Endothelial cell of umbilical vein (primary cell): ENCODE measurements at regions not wholly inside any gene's neighbourhood (a gene's known extent, or its start where the extent isn't known, plus 50 kb on each side); places are given as distances from the start of the nearest gene placed in this dataset.

Source experiments
- BruUV-seq: library from RNA; stranded (reverse); fragments of 400-500 nt; replicated peaks from 2 replicates; lab custom pipeline; 2021; lab: Mats Ljungman, UMichigan
- CTCF ChIA-PET: fragments of 300-600, 350-600 bp; sonication (Branson Sonifier 250); formaldehyde crosslinking; loops from one replicate; lab custom pipeline; 2021; ENCODE audit warnings: antibody characterized with exemption, inconsistent platforms; lab: Charles Lee
- POLR2A ChIA-PET: fragments of 300-600, 350-600 bp; sonication (Branson Sonifier 250); formaldehyde crosslinking; loops from one replicate; lab custom pipeline; 2021; ENCODE audit warnings: antibody characterized with exemption, inconsistent platforms; lab: Charles Lee
- DNase-seq: peaks from one replicate; pipeline ENCODE4 v3.0.0-alpha.2; 2011; ENCODE audit warnings: low read depth, low spot score
- FAIRE-seq: peaks from 2 replicates; lab custom pipeline; 2011; peaks lifted over from hg19 to GRCh38; lab: Jason Lieb, UNC
- H2AFZ ChIP-seq: 2 replicates; pipeline ENCODE4 v1.6.0; 2012; ENCODE audit warnings: low read depth, low read length, control low read depth, inconsistent platforms
- H3K27ac ChIP-seq: 2 replicates; pipeline ENCODE4 v1.5.1; 2011; ENCODE audit warnings: low read depth, mild to moderate bottlenecking, control low read depth, low read length, moderate library complexity; ENCODE audit not compliant: insufficient read depth
- H3K27me3 ChIP-seq, 2 experiments: 2 replicates each; pipeline versions ENCODE4 v1.6.0 to v1.6.1; 2011; ENCODE audit warnings: low read length in 2 of 2, mixed read lengths in 1 of 2; ENCODE audit not compliant: control insufficient read depth in 2 of 2, insufficient read depth in 2 of 2
- H3K36me3 ChIP-seq, 2 experiments: 2 replicates in 1 of 2; 3 replicates in 1 of 2; pipeline ENCODE4 v1.5.1; 2011; ENCODE audit warnings: low read length in 2 of 2, mild to moderate bottlenecking in 1 of 2, moderate library complexity in 1 of 2; ENCODE audit not compliant: control insufficient read depth in 2 of 2, insufficient read depth in 2 of 2; ENCODE audit errors: extremely low read depth in 1 of 2
- H3K4me1 ChIP-seq: 3 replicates; pipeline ENCODE4 v1.5.1; 2011; ENCODE audit warnings: mild to moderate bottlenecking, low read length; ENCODE audit not compliant: control insufficient read depth, insufficient read depth; ENCODE audit errors: extremely low read depth
- H3K4me2 ChIP-seq: 2 replicates; pipeline ENCODE4 v1.6.1; 2011; ENCODE audit warnings: low read length, control low read depth, mixed read lengths; ENCODE audit not compliant: insufficient read depth
- H3K4me3 ChIP-seq, 3 experiments: fragments of 200-600 bp in 1 of 3; sonication (generic), shearing (Covaris generic) in 1 of 3; replicated peaks in 1 of 3; 2 replicates each; pipeline ENCODE4 v1.5.1; 2011 to 2016; ENCODE audit warnings: control low read depth in 3 of 3, low read length in 3 of 3, mild to moderate bottlenecking in 2 of 3, inconsistent platforms in 1 of 3, low read depth in 1 of 3, moderate library complexity in 1 of 3; ENCODE audit not compliant: insufficient read depth in 1 of 3
- H3K79me2 ChIP-seq: 2 replicates; pipeline ENCODE4 v1.6.0; 2012; ENCODE audit warnings: low read length, inconsistent platforms; ENCODE audit not compliant: control insufficient read depth, insufficient read depth
- H3K9ac ChIP-seq: replicated peaks from 2 replicates; pipeline ENCODE3; 2011; ENCODE audit warnings: low read length, control low read depth; ENCODE audit not compliant: insufficient read depth; ENCODE audit errors: extremely low read depth
- H3K9me1 ChIP-seq: replicated peaks from 3 replicates; pipeline ENCODE4 v1.6.0; 2011; ENCODE audit warnings: mild to moderate bottlenecking, low read length; ENCODE audit not compliant: control insufficient read depth, insufficient read depth; ENCODE audit errors: extremely low read depth
- H3K9me3 ChIP-seq: replicated peaks from 2 replicates; pipeline ENCODE4 v1.5.1; 2012; ENCODE audit warnings: low read length, inconsistent platforms; ENCODE audit not compliant: control insufficient read depth, insufficient read depth
- H4K20me1 ChIP-seq: replicated peaks from 2 replicates; pipeline ENCODE3; 2011; ENCODE audit warnings: mild to moderate bottlenecking, low read length; ENCODE audit not compliant: control insufficient read depth, insufficient read depth; ENCODE audit errors: extremely low read depth
- CTCF ChIP-seq, 2 donors: IDR thresholded peaks; 1 replicate in 1 of 2; 2 replicates in 1 of 2; pipeline ENCODE4 v1.5.1; 2011; ENCODE audit warnings: low read length in 2 of 2, mild to moderate bottlenecking in 2 of 2, moderate library complexity in 2 of 2, control low read depth in 1 of 2, inconsistent platforms in 1 of 2, low read depth in 1 of 2; ENCODE audit not compliant: insufficient read depth in 1 of 2; ENCODE audit errors: extremely low read depth in 1 of 2
- EZH2 ChIP-seq: IDR thresholded peaks from 2 replicates; pipeline ENCODE4 v1.6.1; 2012; ENCODE audit warnings: borderline replicate concordance, low read depth, mild to moderate bottlenecking, moderate library complexity, low read length, inconsistent platforms; ENCODE audit not compliant: severe bottlenecking
- FOS ChIP-seq: IDR thresholded peaks from 2 replicates; pipeline ENCODE4 v1.6.1; 2011; ENCODE audit warnings: mild to moderate bottlenecking, low read length, moderate library complexity, borderline replicate concordance; ENCODE audit not compliant: insufficient read depth
- GATA2 ChIP-seq: IDR thresholded peaks from 2 replicates; pipeline ENCODE4 v1.7.0; 2011; ENCODE audit warnings: low read depth, mild to moderate bottlenecking, moderate library complexity, mixed read lengths, low read length; ENCODE audit not compliant: insufficient read length, insufficient read depth
- JUN ChIP-seq: IDR thresholded peaks from 2 replicates; pipeline ENCODE4 v1.6.1; 2011; ENCODE audit warnings: borderline replicate concordance, low read depth; ENCODE audit not compliant: insufficient read length, insufficient read depth
- MAX ChIP-seq: IDR thresholded peaks from 2 replicates; pipeline ENCODE4 v1.6.1; 2011; ENCODE audit not compliant: insufficient read depth, insufficient read length
- MYC ChIP-seq: IDR thresholded peaks from one replicate; pipeline ENCODE4 v1.6.1; 2011; ENCODE audit warnings: mild to moderate bottlenecking, low read depth, low read length
- POLR2A ChIP-seq: IDR thresholded peaks from 2 replicates; pipeline ENCODE4 v1.6.1; 2012; ENCODE audit warnings: low read depth, mild to moderate bottlenecking, control low read depth, low read length
- POLR2AphosphoS5 ChIP-seq: IDR thresholded peaks from 2 replicates; pipeline ENCODE4 v1.6.1; 2012; ENCODE audit warnings: low read depth, mild to moderate bottlenecking, control low read depth, low read length, moderate library complexity; ENCODE audit not compliant: insufficient read depth
- dilution Hi-C: fragments of 300-500 bp; cut with MboI; formaldehyde crosslinking; loops from one replicate; pipeline ENCODE4 v1.15.0; 2019; ENCODE audit warnings: low sequenced_read_pairs; ENCODE audit not compliant: extremely low pct_ligation_motif_present
- intact Hi-C: fragments of 100-400 bp; cut with micrococcal nuclease; formaldehyde crosslinking; loops from one replicate; pipeline ENCODE4 v1.10.0; 2022

- intact Hi-C loops: no loop called here
- dilution Hi-C loops: no loop called here
- CTCF ChIA-PET: no interaction called here
- no peak for FAIRE-seq
- no peaks in the 10 kb centered on the region for H3K9me1 ChIP-seq
- no peak overlapping the region for H2AFZ ChIP-seq
- peaks cover 36% of the 10 kb centered on the region for H3K4me1 ChIP-seq
- no peaks in the 10 kb centered on the region for H3K36me3 ChIP-seq
- no peak overlapping the region for H3K4me2 ChIP-seq
- H3K27ac ChIP-seq: no peak overlapping the region
- H3K79me2 ChIP-seq: no peaks in the 10 kb centered on the region
- no peak overlapping the region for H3K9ac ChIP-seq
- POLR2A ChIA-PET: no interaction called here
- no peak for DNase-seq
- no peaks in the 10 kb centered on the region for H3K27me3 ChIP-seq
- TF ChIP-seq POLR2A: no peak
- no peak for TF ChIP-seq CTCF (IDR thresholded peaks at IDR 0.05; ENCODE audit: extremely low read depth in 1 of 2, insufficient read depth in 1 of 2, low read depth in 1 of 2, low read length in 2 of 2)
- no peak for TF ChIP-seq EZH2
- no peak for TF ChIP-seq POLR2AphosphoS5
- TF ChIP-seq FOS: no peak
- TF ChIP-seq MAX: no peak
- no peak for TF ChIP-seq GATA2
- no peak for TF ChIP-seq MYC
- no peak for TF ChIP-seq JUN
- H3K9me3 ChIP-seq: no peaks in the 10 kb centered on the region
- H3K4me3 ChIP-seq: no peak overlapping the region
- BruUV-seq: no TSS peak
- no peaks in the 10 kb centered on the region for H4K20me1 ChIP-seq
These were observed 239.0 kb upstream of the JUN start for GRCh38 chr1:59022799-59023198.
